Vagina (tissue), 2 donors: ENCODE measurements at regions not wholly inside any gene's neighbourhood (a gene's known extent, or its start where the extent isn't known, plus 50 kb on each side); places are given as distances from the start of the nearest gene placed in this dataset.

Experiments used
- DNase-seq, 2 donors: peaks; one replicate each; pipeline ENCODE4 v3.0.0-alpha.2; 2017; ENCODE audit errors: extremely low spot score in 2 of 2
- H3K27ac ChIP-seq: fragments of 200-600 bp; sonication (generic); one replicate; pipeline ENCODE4 v1.5.1; 2019
- H3K27me3 ChIP-seq: fragments of 200-600 bp; sonication (generic); one replicate; pipeline ENCODE4 v1.5.1; 2019
- H3K36me3 ChIP-seq, 2 donors: fragments of 200-600 bp; sonication (generic); one replicate each; pipeline ENCODE4 v1.5.1; 2017 to 2019
- H3K4me1 ChIP-seq: fragments of 200-600 bp; sonication (generic); one replicate; pipeline ENCODE4 v1.5.1; 2019
- H3K4me3 ChIP-seq, 2 donors: fragments of 200-600 bp; sonication (generic); 1 replicate in 1 of 2; 2 replicates in 1 of 2; pipeline ENCODE4 v1.5.1; 2016 to 2019
- H3K9me3 ChIP-seq: fragments of 200-600 bp; sonication (generic); one replicate; pipeline ENCODE4 v1.5.1; 2019
- POLR2A ChIP-seq, 2 donors: fragments of 450-650 bp; IDR thresholded peaks; one replicate each; pipeline ENCODE4 v1.6.1; 2017; ENCODE audit warnings: antibody characterized with exemption in 2 of 2, mild to moderate bottlenecking in 2 of 2, moderate library complexity in 2 of 2
- POLR2AphosphoS5 ChIP-seq, 2 donors: sonication (generic); formaldehyde crosslinking; IDR thresholded peaks; one replicate each; pipeline ENCODE4 v1.9.0; 2017; ENCODE audit warnings: antibody characterized with exemption in 2 of 2, mild to moderate bottlenecking in 2 of 2, low read depth in 1 of 2; ENCODE audit not compliant: insufficient read depth in 1 of 2
- intact Hi-C: fragments of 100-400 bp; cut with DNase I; formaldehyde crosslinking; loops from one replicate; pipeline ENCODE4 v1.15.1; 2023
- TF ChIP-seq, protein P1 (sequence below), 3 experiments: fragments of 450-650 bp in 2 of 3; fragments of 200-600 bp in 1 of 3; sonication (generic) in 1 of 3; IDR thresholded peaks; one replicate each; pipeline ENCODE4 v1.5.1; 2017 to 2019; ENCODE audit warnings: antibody characterized with exemption in 3 of 3, mild to moderate bottlenecking in 2 of 3, moderate library complexity in 2 of 3

DNA sequence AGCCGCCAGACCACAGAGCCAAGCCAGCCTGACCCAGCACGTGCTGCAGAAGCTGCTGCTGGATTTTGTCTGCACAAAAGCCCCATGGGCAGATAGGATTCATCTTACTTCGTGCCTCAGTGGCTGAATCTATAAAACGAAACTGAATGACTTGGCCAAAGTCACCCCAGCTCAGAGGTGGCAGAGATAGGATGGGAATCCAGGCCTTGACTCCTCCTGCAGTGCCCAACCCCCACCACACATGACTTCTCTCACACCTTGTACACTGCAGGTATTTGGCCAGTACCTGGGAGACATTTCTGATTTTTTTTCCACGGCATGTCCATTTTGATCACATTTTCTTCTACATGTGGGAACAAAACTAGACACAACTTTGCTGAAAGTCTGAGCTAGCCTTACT is 182.1 kb downstream of the ANKRD60 start:
- Histone ChIP-seq H3K36me3 (no peaks in the 10 kb centered on the region), H3K27ac (peak overlapping the region; percentile 67), H3K9me3 (no peaks in the 10 kb centered on the region), H3K4me1 (peaks cover 36% of the 10 kb centered on the region), H3K4me3 (no peak overlapping the region), H3K27me3 (no peaks in the 10 kb centered on the region)
- TF ChIP-seq, protein P1, sequence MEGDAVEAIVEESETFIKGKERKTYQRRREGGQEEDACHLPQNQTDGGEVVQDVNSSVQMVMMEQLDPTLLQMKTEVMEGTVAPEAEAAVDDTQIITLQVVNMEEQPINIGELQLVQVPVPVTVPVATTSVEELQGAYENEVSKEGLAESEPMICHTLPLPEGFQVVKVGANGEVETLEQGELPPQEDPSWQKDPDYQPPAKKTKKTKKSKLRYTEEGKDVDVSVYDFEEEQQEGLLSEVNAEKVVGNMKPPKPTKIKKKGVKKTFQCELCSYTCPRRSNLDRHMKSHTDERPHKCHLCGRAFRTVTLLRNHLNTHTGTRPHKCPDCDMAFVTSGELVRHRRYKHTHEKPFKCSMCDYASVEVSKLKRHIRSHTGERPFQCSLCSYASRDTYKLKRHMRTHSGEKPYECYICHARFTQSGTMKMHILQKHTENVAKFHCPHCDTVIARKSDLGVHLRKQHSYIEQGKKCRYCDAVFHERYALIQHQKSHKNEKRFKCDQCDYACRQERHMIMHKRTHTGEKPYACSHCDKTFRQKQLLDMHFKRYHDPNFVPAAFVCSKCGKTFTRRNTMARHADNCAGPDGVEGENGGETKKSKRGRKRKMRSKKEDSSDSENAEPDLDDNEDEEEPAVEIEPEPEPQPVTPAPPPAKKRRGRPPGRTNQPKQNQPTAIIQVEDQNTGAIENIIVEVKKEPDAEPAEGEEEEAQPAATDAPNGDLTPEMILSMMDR (IDR thresholded peaks at IDR 0.05): no peak
- TF ChIP-seq POLR2AphosphoS5 (IDR thresholded peaks at IDR 0.05; ENCODE audit: insufficient read depth in 1 of 2, low read depth in 1 of 2): no peak
- no peak for TF ChIP-seq POLR2A (IDR thresholded peaks at IDR 0.05)
- no peak for DNase-seq
- intact Hi-C loops: no loop called here

DNA sequence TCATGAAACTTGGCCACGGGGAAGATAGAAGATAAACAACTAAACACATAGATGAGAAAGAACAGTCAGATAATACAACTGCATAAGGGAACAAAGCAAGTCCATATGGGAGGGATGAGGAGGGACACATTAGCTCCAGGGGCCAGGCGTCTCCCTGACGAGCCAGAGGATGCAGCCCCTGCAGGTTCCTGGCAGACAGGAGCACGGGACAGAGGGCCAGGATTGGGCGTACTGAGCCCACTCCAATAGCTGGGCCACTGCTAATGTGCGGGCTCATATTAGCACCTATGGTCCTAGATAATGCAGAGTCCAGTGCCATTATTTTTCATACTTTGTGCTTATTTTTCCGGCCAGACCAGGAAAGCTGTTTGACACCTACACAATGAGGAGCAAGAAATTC is 182.9 kb downstream of the ANKRD60 start:
- H3K9me3 ChIP-seq: no peaks in the 10 kb centered on the region
- no peaks in the 10 kb centered on the region for H3K36me3 ChIP-seq
- no peak for DNase-seq
- H3K27me3 ChIP-seq: no peaks in the 10 kb centered on the region
- H3K4me1 ChIP-seq: peaks cover 36% of the 10 kb centered on the region
- no peak for TF ChIP-seq POLR2AphosphoS5 (IDR thresholded peaks at IDR 0.05; ENCODE audit: insufficient read depth in 1 of 2, low read depth in 1 of 2)
- TF ChIP-seq, protein P1 (IDR thresholded peaks at IDR 0.05): no peak
- no peak for TF ChIP-seq POLR2A (IDR thresholded peaks at IDR 0.05)
- peak overlapping the region; percentile 67 for H3K27ac ChIP-seq
- no peak overlapping the region for H3K4me3 ChIP-seq
- intact Hi-C loops: no loop called here

DNA sequence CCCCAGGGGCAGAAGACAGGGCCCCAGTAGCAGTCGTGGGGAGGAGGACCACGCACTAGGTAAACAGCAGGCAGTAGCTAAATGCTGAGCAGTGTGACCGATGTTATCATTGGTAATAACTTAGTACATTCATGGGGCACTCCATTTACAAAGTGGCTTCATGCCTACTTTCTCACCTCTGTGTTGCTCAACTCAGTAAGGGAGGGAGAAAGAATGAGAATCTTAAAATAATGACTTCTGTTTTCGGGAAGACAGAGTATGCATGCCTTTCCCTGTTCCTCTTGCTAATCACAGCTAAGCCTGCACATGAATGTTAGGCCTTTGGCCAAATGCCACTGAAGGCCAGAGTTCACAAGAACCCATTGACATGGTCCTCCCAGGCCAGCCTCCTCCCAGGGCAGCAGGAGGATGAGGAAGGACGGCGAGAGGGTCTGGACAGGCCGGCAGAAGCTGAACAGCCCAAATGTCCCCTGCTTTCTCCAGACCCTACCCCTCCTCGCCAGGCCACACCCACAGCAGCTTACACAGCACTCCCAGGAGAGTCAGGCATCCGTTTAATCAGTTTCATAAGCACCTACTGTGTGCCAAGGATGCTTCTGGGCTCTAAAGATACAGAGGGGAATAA is 183.4 kb downstream of the ANKRD60 start:
- DNase-seq: no peak
- intact Hi-C loops: no loop called here
- peak overlapping the region; percentile 76 for H3K27ac ChIP-seq

DNA sequence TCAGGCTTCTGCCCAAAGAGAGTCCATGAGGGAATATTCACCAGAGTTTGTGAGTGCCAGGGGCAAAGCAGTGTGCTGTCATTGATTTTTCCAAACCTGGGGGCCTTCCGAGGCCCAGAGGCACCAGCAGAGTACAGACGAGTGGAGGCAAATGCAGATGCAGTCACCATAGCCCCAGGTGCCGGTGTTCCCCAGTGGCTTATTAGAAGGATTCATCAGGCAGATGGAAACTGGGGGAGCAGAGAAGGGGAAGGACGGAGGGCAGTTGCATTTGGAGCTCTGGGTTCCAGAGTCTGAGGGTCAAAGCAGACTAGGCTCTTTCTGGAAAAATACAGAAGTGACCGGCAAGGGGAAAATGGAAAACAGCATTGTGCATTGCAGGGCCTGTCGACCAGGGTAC is 184.2 kb downstream of the ANKRD60 start:
- TF ChIP-seq, protein P1 (IDR thresholded peaks at IDR 0.05): no peak
- TF ChIP-seq POLR2A (IDR thresholded peaks at IDR 0.05) (no peak), POLR2AphosphoS5 (IDR thresholded peaks at IDR 0.05; ENCODE audit: insufficient read depth in 1 of 2, low read depth in 1 of 2) (no peak)

More for the DNA sequence above, 183.4 kb downstream of the ANKRD60 start:
- H3K36me3 ChIP-seq: no peaks in the 10 kb centered on the region
- no peak overlapping the region for H3K4me3 ChIP-seq
- no peaks in the 10 kb centered on the region for H3K9me3 ChIP-seq
- H3K27me3 ChIP-seq: no peaks in the 10 kb centered on the region
- no peak for TF ChIP-seq POLR2A (IDR thresholded peaks at IDR 0.05)
- no peak for TF ChIP-seq POLR2AphosphoS5 (IDR thresholded peaks at IDR 0.05; ENCODE audit: insufficient read depth in 1 of 2, low read depth in 1 of 2)
- TF ChIP-seq, protein P1 (IDR thresholded peaks at IDR 0.05): no peak
- peaks cover 36% of the 10 kb centered on the region for H3K4me1 ChIP-seq

More for the DNA sequence above, 184.2 kb downstream of the ANKRD60 start:
- Histone ChIP-seq H3K36me3 (no peaks in the 10 kb centered on the region), H3K4me3 (no peak overlapping the region), H3K9me3 (no peaks in the 10 kb centered on the region), H3K27me3 (no peaks in the 10 kb centered on the region), H3K4me1 (peaks cover 41% of the 10 kb centered on the region), H3K27ac (peak overlapping the region; percentile 76)
- DNase-seq: peak in 1 of 2 donors; percentile 90
- intact Hi-C loops: no loop called here
